Lower leg skin (tissue), 4 donors: ENCODE measurements at regions not wholly inside any gene's neighbourhood (a gene's known extent, or its start where the extent isn't known, plus 50 kb on each side); places are given as distances from the start of the nearest gene placed in this dataset.

Source experiments
- DNase-seq, 2 donors: peaks; one replicate each; pipeline ENCODE4 v3.0.0-alpha.2; 2019; ENCODE audit warnings: low spot score in 2 of 2
- H3K4me3 ChIP-seq: fragments of 200-600 bp; sonication (generic); 2 replicates; pipeline ENCODE4 v1.5.1; 2017; ENCODE audit warnings: mild to moderate bottlenecking, low read depth; ENCODE audit not compliant: poor library complexity, severe bottlenecking
- CTCF ChIP-seq, 3 donors: fragments of 450-650 bp; IDR thresholded peaks; one replicate each; pipeline ENCODE4 v1.5.1; 2016; ENCODE audit warnings: antibody characterized with exemption in 3 of 3, mild to moderate bottlenecking in 3 of 3, moderate library complexity in 2 of 3
- POLR2A ChIP-seq, 2 donors: fragments of 450-650 bp; IDR thresholded peaks; one replicate each; pipeline ENCODE4 v1.6.1; 2016 to 2017; ENCODE audit warnings: antibody characterized with exemption in 2 of 2, mild to moderate bottlenecking in 1 of 2, moderate library complexity in 1 of 2
- WGBS, 2 donors: methylation state at CpG; one replicate each; pipeline ENCODE4 v1.1.5; 2018; 5-methylcytosine and 5-hydroxymethylcytosine counted together
- intact Hi-C: fragments of 100-400 bp; cut with DNase I; formaldehyde crosslinking; loops from one replicate; pipeline ENCODE4 v1.15.0; 2023; ENCODE audit warnings: low total_unique reads

DNA sequence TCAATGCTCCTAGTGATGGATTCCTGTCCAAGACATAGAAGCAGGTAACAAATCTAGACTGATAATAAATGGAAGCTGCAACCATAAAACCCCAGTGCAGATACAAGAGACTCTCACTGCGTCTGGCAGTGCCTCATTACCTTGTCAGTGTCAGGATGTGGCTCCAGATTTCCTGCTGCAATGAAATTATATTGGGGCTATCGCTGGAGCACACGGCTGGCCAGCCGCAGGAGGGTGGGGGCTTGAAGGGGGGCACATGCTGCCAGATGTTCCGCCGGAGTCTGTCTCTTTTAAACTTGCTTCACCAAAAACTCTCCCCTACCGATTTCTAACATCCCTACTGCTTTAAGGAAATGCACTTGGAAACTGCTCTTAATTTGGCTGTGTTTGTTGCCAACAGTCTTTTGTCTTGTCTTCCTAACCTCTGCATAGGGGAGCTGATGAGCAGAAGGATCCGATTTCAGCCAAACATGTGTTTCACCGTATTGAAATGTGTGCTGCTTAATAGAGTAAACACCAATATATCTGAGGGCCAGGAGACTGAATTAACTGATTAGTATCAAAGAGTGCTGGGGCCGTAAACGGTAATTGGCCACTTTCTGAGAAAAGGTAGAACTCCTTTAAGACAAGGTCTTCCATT is 102.2 kb upstream of the EXOC2 start:
- 28 to 34% methylated on average over 11 of the region's 11 CpGs for WGBS, 2 donors
- no peak overlapping the region for H3K4me3 ChIP-seq
- TF ChIP-seq CTCF (IDR thresholded peaks at IDR 0.05), result no peak
- no peak for TF ChIP-seq POLR2A (IDR thresholded peaks at IDR 0.05)
- no peak for DNase-seq
- intact Hi-C loops, result no loop called here

- intact Hi-C loops, result no loop called here
- WGBS, 2 donors, result 69 to 75% methylated on average over 13 of the region's 13 CpGs
- no peak overlapping the region for H3K4me3 ChIP-seq
Observed at GRCh38 chr6:793261-793660, 100.3 kb upstream of the EXOC2 start.

GRCh38 chr6:792662-793061 is 99.7 kb upstream of the EXOC2 start:
- no peak overlapping the region for H3K4me3 ChIP-seq
- intact Hi-C loops, result no loop called here
- WGBS, 2 donors, result 81 to 84% methylated on average over 11 of the region's 11 CpGs
- no peak for DNase-seq
- TF ChIP-seq POLR2A (IDR thresholded peaks at IDR 0.05), result no peak
- TF ChIP-seq CTCF (IDR thresholded peaks at IDR 0.05), result no peak

More at GRCh38 chr6:793261-793660, 100.3 kb upstream of the EXOC2 start:
- DNase-seq, result no peak
- TF ChIP-seq POLR2A (IDR thresholded peaks at IDR 0.05) (no peak), CTCF (IDR thresholded peaks at IDR 0.05) (no peak)

DNA sequence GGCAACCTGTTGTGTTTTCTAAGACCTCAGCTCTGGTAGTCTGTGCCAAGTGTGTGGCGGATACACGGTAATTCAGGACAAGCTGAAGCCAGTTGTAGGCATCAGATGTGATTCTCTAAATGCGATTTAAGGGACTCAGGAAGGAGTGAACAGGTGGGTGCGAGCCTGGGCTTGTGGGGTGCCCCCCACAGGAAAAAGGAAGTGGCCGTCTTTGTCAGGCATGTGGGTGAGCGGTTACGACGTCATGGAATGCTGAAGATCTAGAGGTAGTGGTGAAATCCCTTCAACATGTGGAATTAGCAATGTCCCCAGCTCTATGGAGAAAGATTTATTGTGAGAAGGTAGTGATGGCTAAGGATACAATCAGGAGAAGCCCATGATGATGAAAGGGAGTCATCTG is 95.1 kb upstream of the EXOC2 start:
- intact Hi-C loops, result no loop called here
- 40 to 42% methylated on average over 8 of the region's 8 CpGs for WGBS, 2 donors
- no peak overlapping the region for H3K4me3 ChIP-seq
- TF ChIP-seq POLR2A (IDR thresholded peaks at IDR 0.05), result no peak
- TF ChIP-seq CTCF (IDR thresholded peaks at IDR 0.05), result no peak
- no peak for DNase-seq

GRCh38 chr6:786946-787763 is 94.2 kb upstream of the EXOC2 start:
- no peak overlapping the region for H3K4me3 ChIP-seq
- intact Hi-C loops, result no loop called here
- WGBS, 2 donors, result 77 to 79% methylated on average over 12 of the region's 12 CpGs
- no peak for DNase-seq
- TF ChIP-seq POLR2A (IDR thresholded peaks at IDR 0.05) (no peak), CTCF (IDR thresholded peaks at IDR 0.05) (no peak)
